Stimulated activated CD4-positive, alpha-beta T cell treated with anti-CD3 and anti-CD28 coated beads, Interleukin-2, amount 100 ng/mL, for 48 hours (primary cell): ENCODE measurements at regions not wholly inside any gene's neighbourhood (a gene's known extent, or its start where the extent isn't known, plus 50 kb on each side); places are given as distances from the start of the nearest gene placed in this dataset.

Source experiments
- DNase-seq, 2 donors: peaks; one replicate each; pipeline ENCODE4 v3.0.0-alpha.2; 2020

- DNase-seq = no peak
Observed at GRCh38 chr2:5959836-5960820, 267.9 kb downstream of the SOX11 start.

GRCh38 chr2:5967506-5967905, 275.3 kb downstream of the SOX11 start:
- DNase-seq = no peak

- DNase-seq = no peak
Observed at GRCh38 chr2:5969303-5969702, 277.1 kb downstream of the SOX11 start.

- no peak for DNase-seq
Observed at GRCh38 chr2:5970347-5970746, 278.2 kb downstream of the SOX11 start.

- DNase-seq = no peak
Observed at GRCh38 chr2:5974477-5974876, 282.3 kb downstream of the SOX11 start.

- DNase-seq = no peak
Observed at GRCh38 chr2:5975401-5975800, 283.2 kb downstream of the SOX11 start.

GRCh38 chr2:5976531-5977065, 284.4 kb downstream of the SOX11 start:
- no peak for DNase-seq

GRCh38 chr2:5977477-5977876, 285.3 kb downstream of the SOX11 start:
- DNase-seq = no peak

- DNase-seq = no peak
Observed at GRCh38 chr2:5978131-5978751, 286.1 kb downstream of the SOX11 start.

GRCh38 chr2:5980450-5981190, 288.4 kb downstream of the SOX11 start:
- DNase-seq = no peak

GRCh38 chr2:5982193-5982902, 290.2 kb downstream of the SOX11 start:
- no peak for DNase-seq

GRCh38 chr2:5982903-5983265, 290.7 kb downstream of the SOX11 start:
- DNase-seq = no peak

- DNase-seq = no peak
Observed at GRCh38 chr2:5983511-5984272, 291.5 kb downstream of the SOX11 start.

- no peak for DNase-seq
Observed at GRCh38 chr2:5984273-5984655, 292.1 kb downstream of the SOX11 start.

GRCh38 chr2:5984946-5985345, 292.8 kb downstream of the SOX11 start:
- DNase-seq = no peak

GRCh38 chr2:5985536-5986385, 293.6 kb downstream of the SOX11 start:
- no peak for DNase-seq

GRCh38 chr2:5986801-5987787, 294.9 kb downstream of the SOX11 start:
- DNase-seq = no peak

- DNase-seq = no peak
Observed at GRCh38 chr2:5988120-5988519, 295.9 kb downstream of the SOX11 start.

- DNase-seq = no peak
Observed at GRCh38 chr2:5990086-5990485, 297.9 kb downstream of the SOX11 start.
